A549 (cell line): ENCODE measurements at regions not wholly inside any gene's neighbourhood (a gene's known extent, or its start where the extent isn't known, plus 50 kb on each side); places are given as distances from the start of the nearest gene placed in this dataset.

Experiments
- ATAC-seq, 2 experiments: fragments of 200-7000 bp in 1 of 2; fragments of >200 bp in 1 of 2; cut with Nextera tagmentation in 1 of 2; cut with Tn5 transposase in 1 of 2; 3 replicates each; pipeline versions ENCODE4 v1.8.0 to v1.9.1; 2018 to 2020; ENCODE audit warnings: mild to moderate bottlenecking in 1 of 2, moderate library complexity in 1 of 2
- CTCF ChIA-PET: fragments of 300-600 bp; sonication (Branson Sonifier 250); formaldehyde crosslinking; extraction: SDS; loops from one replicate; lab custom pipeline; 2021; ENCODE audit warnings: antibody characterized with exemption, inconsistent platforms; lab: Yijun Ruan, JAX
- POLR2A ChIA-PET: fragments of 350-600 bp; formaldehyde crosslinking; extraction: SDS; loops from one replicate; lab custom pipeline; 2021; ENCODE audit warnings: antibody characterized with exemption, inconsistent platforms; lab: Yijun Ruan, JAX
- DNase-seq, 2 experiments: peaks; one replicate each; pipeline versions ENCODE4 v3.0.0 to v3.0.0-alpha.2; 2011 to 2016; ENCODE audit warnings: low read depth in 1 of 2, low spot score in 1 of 2
- FAIRE-seq: peaks from 2 replicates; lab custom pipeline; 2011; peaks lifted over from hg19 to GRCh38; lab: Jason Lieb, UNC
- H3K27ac ChIP-seq, 2 experiments: fragments of >200 bp; sonication (Bioruptor Twin); formaldehyde crosslinking; 3 replicates each; pipeline ENCODE4 v1.5.1; 2016 to 2017
- H3K4me1 ChIP-seq: fragments of >200 bp; sonication (Bioruptor Twin); formaldehyde crosslinking; 3 replicates; pipeline ENCODE4 v1.6.1; 2016
- H3K4me2 ChIP-seq: fragments of >200 bp; sonication (Bioruptor Twin); formaldehyde crosslinking; 3 replicates; pipeline ENCODE4 v1.6.1; 2016
- H3K4me3 ChIP-seq: fragments of >200 bp; sonication (Bioruptor Twin); formaldehyde crosslinking; 3 replicates; pipeline ENCODE4 v1.5.1; 2016
- H3K9me3 ChIP-seq: fragments of >200 bp; sonication (Bioruptor Twin); formaldehyde crosslinking; 3 replicates; pipeline ENCODE4 v1.6.1; 2016
- EHF ChIP-seq: fragments of 250-450 bp; sonication (Bioruptor Pico); IDR thresholded peaks from 2 replicates; pipeline ENCODE4 v1.5.0; 2020; ENCODE audit warnings: mild to moderate bottlenecking
- EP300 ChIP-seq, 2 experiments: fragments of >200 bp; sonication (Bioruptor Twin); formaldehyde crosslinking; IDR thresholded peaks; 2 replicates in 1 of 2; 3 replicates in 1 of 2; pipeline ENCODE4 v1.6.1; 2016 to 2017
- ESRRA ChIP-seq: fragments of 150-350 bp; IDR thresholded peaks from 2 replicates; pipeline ENCODE4 v1.6.1; 2014; ENCODE audit warnings: mild to moderate bottlenecking, low read length, borderline replicate concordance
- FOSL2 ChIP-seq, 2 experiments: fragments of 450-650 bp in 1 of 2; fragments of >200 bp in 1 of 2; sonication (Bioruptor Twin) in 1 of 2; formaldehyde crosslinking; IDR thresholded peaks; 2 replicates each; pipeline versions ENCODE4 v1.5.0 to v1.6.1; 2016 to 2020; ENCODE audit warnings: mild to moderate bottlenecking in 1 of 2, moderate library complexity in 1 of 2
- FOXS1 ChIP-seq: fragments of 250-450 bp; sonication (Bioruptor Pico); IDR thresholded peaks from 2 replicates; pipeline ENCODE4 v1.5.0; 2020; ENCODE audit warnings: mild to moderate bottlenecking, moderate library complexity
- GATA3 ChIP-seq: IDR thresholded peaks from 2 replicates; pipeline ENCODE4 v1.6.1; 2012; ENCODE audit warnings: borderline replicate concordance
- HEYL ChIP-seq: fragments of 250-450 bp; sonication (Bioruptor Pico); IDR thresholded peaks from 2 replicates; pipeline ENCODE4 v1.8.0; 2021; ENCODE audit warnings: mild to moderate bottlenecking, moderate library complexity
- HOXB13 ChIP-seq: fragments of 250-450 bp; sonication (Bioruptor Pico); IDR thresholded peaks from 2 replicates; pipeline ENCODE4 v1.5.0; 2020; ENCODE audit warnings: low read depth, mild to moderate bottlenecking, moderate library complexity
- HOXB5 ChIP-seq: fragments of 250-450 bp; sonication (Bioruptor Pico); IDR thresholded peaks from 2 replicates; pipeline ENCODE4 v1.5.0; 2020; ENCODE audit warnings: mild to moderate bottlenecking, moderate library complexity
- KDM5A ChIP-seq: fragments of 200-600 bp; sonication (generic); IDR thresholded peaks from 2 replicates; pipeline ENCODE4 v1.6.1; 2016; ENCODE audit warnings: antibody characterized with exemption, mild to moderate bottlenecking
- MAFK ChIP-seq: fragments of 450-650 bp; IDR thresholded peaks from 2 replicates; pipeline ENCODE4 v1.6.1; 2014; ENCODE audit not compliant: partially characterized antibody
- NFE2L2 ChIP-seq: fragments of 150-350 bp; conservative IDR thresholded peaks from 2 replicates; pipeline ENCODE4 v1.6.1; 2014; ENCODE audit warnings: low read length
- NR3C1 ChIP-seq: fragments of >200 bp; sonication (Bioruptor Twin); formaldehyde crosslinking; IDR thresholded peaks from 3 replicates; pipeline ENCODE4 v1.6.1; 2017
- POLR2AphosphoS2 ChIP-seq: conservative IDR thresholded peaks from 2 replicates; pipeline ENCODE4 v1.6.1; 2012; ENCODE audit warnings: low read length, improper control_type of control experiment, inconsistent platforms
- RAD21 ChIP-seq, 2 experiments: fragments of >200 bp in 1 of 2; sonication (Bioruptor Twin) in 1 of 2; formaldehyde crosslinking in 1 of 2; IDR thresholded peaks in 1 of 2; conservative IDR thresholded peaks in 1 of 2; 2 replicates in 1 of 2; 3 replicates in 1 of 2; pipeline ENCODE4 v1.6.1; 2012 to 2018; ENCODE audit warnings: inconsistent platforms in 1 of 2
- RFX5 ChIP-seq: fragments of 450-650 bp; IDR thresholded peaks from 2 replicates; pipeline ENCODE4 v1.7.1; 2014; ENCODE audit warnings: antibody characterized with exemption, mild to moderate bottlenecking, moderate library complexity
- SREBF2 ChIP-seq: fragments of 450-650 bp; IDR thresholded peaks from 2 replicates; pipeline ENCODE4 v1.6.1; 2014; ENCODE audit warnings: mild to moderate bottlenecking, moderate library complexity
- TP53 ChIP-seq: fragments of 250-450 bp; sonication (Bioruptor Pico); IDR thresholded peaks from 2 replicates; pipeline ENCODE4 v1.5.0; 2021; ENCODE audit warnings: mild to moderate bottlenecking, moderate library complexity
- ZC3H11A ChIP-seq: fragments of 450-650 bp; IDR thresholded peaks from 2 replicates; pipeline ENCODE4 v1.6.1; 2014; ENCODE audit warnings: antibody characterized with exemption, mild to moderate bottlenecking
- ZFP36 ChIP-seq: fragments of 450-650 bp; IDR thresholded peaks from 2 replicates; pipeline ENCODE4 v1.6.1; 2014; ENCODE audit warnings: borderline replicate concordance; ENCODE audit not compliant: partially characterized antibody
- ZNF302 ChIP-seq: fragments of 250-450 bp; sonication (Bioruptor Pico); IDR thresholded peaks from 2 replicates; pipeline ENCODE4 v1.9.0; 2021; ENCODE audit warnings: inconsistent platforms, mild to moderate bottlenecking, moderate library complexity
- WGBS: methylation state at CpG from one replicate; pipeline ENCODE4 v1.1.6; 2017; ENCODE audit errors: missing lambda C conversion rate; 5-methylcytosine and 5-hydroxymethylcytosine counted together
- TF ChIP-seq, protein P1 (sequence below): fragments of >200 bp; sonication (Bioruptor Twin); formaldehyde crosslinking; IDR thresholded peaks from 3 replicates; pipeline ENCODE4 v1.5.1; 2016
- TF ChIP-seq, protein P2 (sequence below): fragments of 150-350 bp; IDR thresholded peaks from 2 replicates; pipeline ENCODE4 v1.6.1; 2014; ENCODE audit warnings: low read depth, mild to moderate bottlenecking, low read length
- TF ChIP-seq, protein P3 (sequence below): IDR thresholded peaks from 2 replicates; pipeline ENCODE4 v1.6.1; 2012
- TF ChIP-seq, protein P4 (sequence below): IDR thresholded peaks from 2 replicates; pipeline ENCODE4 v1.6.1; 2012
- TF ChIP-seq, protein P5 (sequence below): fragments of 200-600 bp; sonication (generic); IDR thresholded peaks from 2 replicates; pipeline ENCODE4 v1.6.1; 2016; ENCODE audit warnings: antibody characterized with exemption, mild to moderate bottlenecking, moderate library complexity

DNA sequence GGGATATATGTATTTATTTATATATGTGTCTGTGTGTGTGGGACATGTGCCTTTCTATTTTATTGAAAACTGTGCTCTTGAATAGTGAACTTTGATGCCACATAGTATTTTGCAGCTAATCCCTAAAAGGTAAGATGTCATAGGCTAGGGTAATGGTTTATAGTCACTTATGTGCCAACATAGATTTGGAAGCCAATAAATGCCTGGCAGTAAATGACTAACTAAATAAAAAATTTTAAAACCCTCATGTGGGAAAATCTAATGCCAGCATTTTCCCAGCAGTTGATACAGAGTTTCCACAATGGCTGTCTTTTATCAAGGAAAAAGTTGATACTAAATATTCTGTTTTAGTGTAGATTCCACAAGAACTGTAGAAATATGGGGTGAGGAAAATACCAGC lies 101.5 kb upstream of the IMMP2L start:
- H3K4me2 ChIP-seq: no peak overlapping the region
- H3K9me3 ChIP-seq: no peaks in the 10 kb centered on the region
- H3K4me1 ChIP-seq: no peaks in the 10 kb centered on the region
- TF ChIP-seq MAFK: no peak
- TF ChIP-seq, protein P1, sequence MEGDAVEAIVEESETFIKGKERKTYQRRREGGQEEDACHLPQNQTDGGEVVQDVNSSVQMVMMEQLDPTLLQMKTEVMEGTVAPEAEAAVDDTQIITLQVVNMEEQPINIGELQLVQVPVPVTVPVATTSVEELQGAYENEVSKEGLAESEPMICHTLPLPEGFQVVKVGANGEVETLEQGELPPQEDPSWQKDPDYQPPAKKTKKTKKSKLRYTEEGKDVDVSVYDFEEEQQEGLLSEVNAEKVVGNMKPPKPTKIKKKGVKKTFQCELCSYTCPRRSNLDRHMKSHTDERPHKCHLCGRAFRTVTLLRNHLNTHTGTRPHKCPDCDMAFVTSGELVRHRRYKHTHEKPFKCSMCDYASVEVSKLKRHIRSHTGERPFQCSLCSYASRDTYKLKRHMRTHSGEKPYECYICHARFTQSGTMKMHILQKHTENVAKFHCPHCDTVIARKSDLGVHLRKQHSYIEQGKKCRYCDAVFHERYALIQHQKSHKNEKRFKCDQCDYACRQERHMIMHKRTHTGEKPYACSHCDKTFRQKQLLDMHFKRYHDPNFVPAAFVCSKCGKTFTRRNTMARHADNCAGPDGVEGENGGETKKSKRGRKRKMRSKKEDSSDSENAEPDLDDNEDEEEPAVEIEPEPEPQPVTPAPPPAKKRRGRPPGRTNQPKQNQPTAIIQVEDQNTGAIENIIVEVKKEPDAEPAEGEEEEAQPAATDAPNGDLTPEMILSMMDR: no peak
- TF ChIP-seq HEYL: no peak
- TF ChIP-seq RFX5: no peak
- TF ChIP-seq ZFP36: no peak
- no peak for TF ChIP-seq EHF
- TF ChIP-seq, protein P2, sequence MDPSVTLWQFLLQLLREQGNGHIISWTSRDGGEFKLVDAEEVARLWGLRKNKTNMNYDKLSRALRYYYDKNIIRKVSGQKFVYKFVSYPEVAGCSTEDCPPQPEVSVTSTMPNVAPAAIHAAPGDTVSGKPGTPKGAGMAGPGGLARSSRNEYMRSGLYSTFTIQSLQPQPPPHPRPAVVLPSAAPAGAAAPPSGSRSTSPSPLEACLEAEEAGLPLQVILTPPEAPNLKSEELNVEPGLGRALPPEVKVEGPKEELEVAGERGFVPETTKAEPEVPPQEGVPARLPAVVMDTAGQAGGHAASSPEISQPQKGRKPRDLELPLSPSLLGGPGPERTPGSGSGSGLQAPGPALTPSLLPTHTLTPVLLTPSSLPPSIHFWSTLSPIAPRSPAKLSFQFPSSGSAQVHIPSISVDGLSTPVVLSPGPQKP: no peak
- TF ChIP-seq HOXB13: no peak
- TF ChIP-seq, protein P3, sequence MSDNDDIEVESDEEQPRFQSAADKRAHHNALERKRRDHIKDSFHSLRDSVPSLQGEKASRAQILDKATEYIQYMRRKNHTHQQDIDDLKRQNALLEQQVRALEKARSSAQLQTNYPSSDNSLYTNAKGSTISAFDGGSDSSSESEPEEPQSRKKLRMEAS: no peak
- no peak for TF ChIP-seq GATA3
- TF ChIP-seq ZC3H11A: no peak
- no peak for TF ChIP-seq ZNF302 (CRISPR knock-in tag)
- TF ChIP-seq, protein P4, sequence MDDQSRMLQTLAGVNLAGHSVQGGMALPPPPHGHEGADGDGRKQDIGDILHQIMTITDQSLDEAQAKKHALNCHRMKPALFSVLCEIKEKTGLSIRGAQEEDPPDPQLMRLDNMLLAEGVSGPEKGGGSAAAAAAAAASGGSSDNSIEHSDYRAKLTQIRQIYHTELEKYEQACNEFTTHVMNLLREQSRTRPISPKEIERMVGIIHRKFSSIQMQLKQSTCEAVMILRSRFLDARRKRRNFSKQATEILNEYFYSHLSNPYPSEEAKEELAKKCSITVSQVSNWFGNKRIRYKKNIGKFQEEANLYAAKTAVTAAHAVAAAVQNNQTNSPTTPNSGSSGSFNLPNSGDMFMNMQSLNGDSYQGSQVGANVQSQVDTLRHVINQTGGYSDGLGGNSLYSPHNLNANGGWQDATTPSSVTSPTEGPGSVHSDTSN: no peak
- no peak for TF ChIP-seq RAD21 (conservative IDR thresholded peaks at IDR 0.05 in 1 of 2, IDR thresholded peaks at IDR 0.05 in 1 of 2)
- TF ChIP-seq HOXB5: no peak
- TF ChIP-seq KDM5A: no peak
- no peak for TF ChIP-seq SREBF2
- TF ChIP-seq NR3C1: no peak
- no peak overlapping the region for H3K4me3 ChIP-seq
- ATAC-seq (no peak), FAIRE-seq (no peak), DNase-seq (no peak)
- ChIA-PET POLR2A (no interaction called here), CTCF (no interaction called here)
- no peak overlapping the region for H3K27ac ChIP-seq

DNA sequence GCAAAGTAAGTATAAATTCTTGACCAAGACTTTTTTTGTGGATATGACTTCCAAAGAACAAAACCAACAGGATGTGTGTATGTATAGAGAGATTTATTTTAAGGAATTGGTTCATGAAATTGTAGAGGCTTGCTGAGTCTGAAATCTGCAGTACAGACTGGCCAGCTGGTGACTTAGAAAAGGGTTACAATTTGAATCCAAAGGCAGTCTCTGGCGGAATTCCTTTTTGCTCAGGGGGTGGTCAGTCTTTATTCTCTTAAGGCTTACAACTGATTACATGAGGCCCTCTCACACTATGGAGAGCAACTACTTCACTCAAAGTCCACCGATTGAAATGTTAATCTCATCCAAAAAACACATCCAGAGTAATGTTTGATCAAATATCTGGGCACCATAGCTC lies 100.1 kb upstream of the IMMP2L start:
- WGBS: 46% methylated on average over 2 of the region's 2 CpGs
- Histone ChIP-seq H3K27ac (no peak overlapping the region), H3K9me3 (no peaks in the 10 kb centered on the region), H3K4me3 (no peak overlapping the region), H3K4me1 (no peaks in the 10 kb centered on the region), H3K4me2 (no peak overlapping the region)
- TF ChIP-seq HOXB13: no peak
- no peak for TF ChIP-seq ZNF302 (CRISPR knock-in tag)
- no peak for TF ChIP-seq FOSL2 (IDR thresholded peaks at IDR 0.05)
- TF ChIP-seq FOSL2 (CRISPR knock-in tag; IDR thresholded peaks at IDR 0.05): no peak
- no peak for TF ChIP-seq POLR2AphosphoS2
- TF ChIP-seq, protein P5, sequence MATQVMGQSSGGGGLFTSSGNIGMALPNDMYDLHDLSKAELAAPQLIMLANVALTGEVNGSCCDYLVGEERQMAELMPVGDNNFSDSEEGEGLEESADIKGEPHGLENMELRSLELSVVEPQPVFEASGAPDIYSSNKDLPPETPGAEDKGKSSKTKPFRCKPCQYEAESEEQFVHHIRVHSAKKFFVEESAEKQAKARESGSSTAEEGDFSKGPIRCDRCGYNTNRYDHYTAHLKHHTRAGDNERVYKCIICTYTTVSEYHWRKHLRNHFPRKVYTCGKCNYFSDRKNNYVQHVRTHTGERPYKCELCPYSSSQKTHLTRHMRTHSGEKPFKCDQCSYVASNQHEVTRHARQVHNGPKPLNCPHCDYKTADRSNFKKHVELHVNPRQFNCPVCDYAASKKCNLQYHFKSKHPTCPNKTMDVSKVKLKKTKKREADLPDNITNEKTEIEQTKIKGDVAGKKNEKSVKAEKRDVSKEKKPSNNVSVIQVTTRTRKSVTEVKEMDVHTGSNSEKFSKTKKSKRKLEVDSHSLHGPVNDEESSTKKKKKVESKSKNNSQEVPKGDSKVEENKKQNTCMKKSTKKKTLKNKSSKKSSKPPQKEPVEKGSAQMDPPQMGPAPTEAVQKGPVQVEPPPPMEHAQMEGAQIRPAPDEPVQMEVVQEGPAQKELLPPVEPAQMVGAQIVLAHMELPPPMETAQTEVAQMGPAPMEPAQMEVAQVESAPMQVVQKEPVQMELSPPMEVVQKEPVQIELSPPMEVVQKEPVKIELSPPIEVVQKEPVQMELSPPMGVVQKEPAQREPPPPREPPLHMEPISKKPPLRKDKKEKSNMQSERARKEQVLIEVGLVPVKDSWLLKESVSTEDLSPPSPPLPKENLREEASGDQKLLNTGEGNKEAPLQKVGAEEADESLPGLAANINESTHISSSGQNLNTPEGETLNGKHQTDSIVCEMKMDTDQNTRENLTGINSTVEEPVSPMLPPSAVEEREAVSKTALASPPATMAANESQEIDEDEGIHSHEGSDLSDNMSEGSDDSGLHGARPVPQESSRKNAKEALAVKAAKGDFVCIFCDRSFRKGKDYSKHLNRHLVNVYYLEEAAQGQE: no peak
- TF ChIP-seq NFE2L2: no peak
- TF ChIP-seq, protein P1: no peak
- TF ChIP-seq FOXS1 (CRISPR knock-in tag): no peak
- TF ChIP-seq TP53 (CRISPR knock-in tag): no peak
- TF ChIP-seq ZC3H11A: no peak
- TF ChIP-seq, protein P2: no peak
- no peak for TF ChIP-seq EP300 (IDR thresholded peaks at IDR 0.05)
- no peak for TF ChIP-seq ESRRA
- TF ChIP-seq NR3C1: no peak
- FAIRE-seq: no peak
- no peak for DNase-seq
- POLR2A ChIA-PET: no interaction called here
- ATAC-seq: no peak
- CTCF ChIA-PET: no interaction called here
